ENCODE measurements at regions not wholly inside any gene's neighbourhood (a gene's known extent, or its start where the extent isn't known, plus 50 kb on each side); places are given as distances from the start of the nearest gene placed in this dataset.
"Not testable (repeated sequence)": the region's sequence is repeated elsewhere in the genome, so short reads cannot be mapped to it uniquely, and the experiment has no call there.

- DNase-seq (ENCODE audit: insufficient read length, low spot score) (no peak), FAIRE-seq (no peak)
Measured at GRCh38 chrX:39484159-39485068, 613.3 kb downstream of the BCOR start.

- FAIRE-seq (no peak), DNase-seq (ENCODE audit: insufficient read length, low spot score) (no peak)
Measured at GRCh38 chrX:39487166-39487968, 610.4 kb downstream of the BCOR start.

- DNase-seq (ENCODE audit: insufficient read length, low spot score) (no peak), FAIRE-seq (no peak)
Measured at GRCh38 chrX:39487969-39488330, 609.8 kb downstream of the BCOR start.

GRCh38 chrX:39491548-39492297 lies 606.0 kb downstream of the BCOR start:
- FAIRE-seq (peak; percentile 97), DNase-seq (ENCODE audit: insufficient read length, low spot score) (peak; percentile 33)

- FAIRE-seq: no peak
Measured at GRCh38 chrX:39492497-39493162, 605.1 kb downstream of the BCOR start.

GRCh38 chrX:39493168-39493567 lies 604.6 kb downstream of the BCOR start:
- FAIRE-seq (no peak), DNase-seq (ENCODE audit: insufficient read length, low spot score) (no peak)

More at GRCh38 chrX:39492497-39493162, 605.1 kb downstream of the BCOR start:
- no peak for DNase-seq (ENCODE audit: insufficient read length, low spot score)

- DNase-seq (ENCODE audit: insufficient read length, low spot score); FAIRE-seq: not testable (repeated sequence)
Measured at GRCh38 chrX:39497117-39497516, 600.6 kb downstream of the BCOR start.

GRCh38 chrX:39497702-39498265 lies 600.0 kb downstream of the BCOR start:
- DNase-seq (ENCODE audit: insufficient read length, low spot score) (no peak), FAIRE-seq (no peak)

GRCh38 chrX:39499996-39500395 lies 597.8 kb downstream of the BCOR start:
- DNase-seq (ENCODE audit: insufficient read length, low spot score) (no peak), FAIRE-seq (peak; percentile 64)

- DNase-seq (ENCODE audit: insufficient read length, low spot score): no peak
- no peak for FAIRE-seq
Measured at GRCh38 chrX:39501822-39502221, 595.9 kb downstream of the BCOR start.

- FAIRE-seq: peak; percentile 31
- DNase-seq (ENCODE audit: insufficient read length, low spot score): no peak
Measured at GRCh38 chrX:39502486-39502885, 595.3 kb downstream of the BCOR start.

- FAIRE-seq (no peak), DNase-seq (ENCODE audit: insufficient read length, low spot score) (no peak)
Measured at GRCh38 chrX:39504227-39504626, 593.5 kb downstream of the BCOR start.

- no peak for FAIRE-seq
Measured at GRCh38 chrX:39504850-39505259, 592.9 kb downstream of the BCOR start.

GRCh38 chrX:39506131-39506530 lies 591.6 kb downstream of the BCOR start:
- FAIRE-seq (no peak), DNase-seq (ENCODE audit: insufficient read length, low spot score) (no peak)

More at GRCh38 chrX:39504850-39505259, 592.9 kb downstream of the BCOR start:
- no peak for DNase-seq (ENCODE audit: insufficient read length, low spot score)

GRCh38 chrX:39507034-39507433 lies 590.7 kb downstream of the BCOR start:
- DNase-seq (ENCODE audit: insufficient read length, low spot score): no peak
- FAIRE-seq: no peak

GRCh38 chrX:39507617-39508299 lies 590.0 kb downstream of the BCOR start:
- DNase-seq (ENCODE audit: insufficient read length, low spot score) (no peak), FAIRE-seq (peak; percentile 11)

GRCh38 chrX:39508300-39508692 lies 589.5 kb downstream of the BCOR start:
- DNase-seq (ENCODE audit: insufficient read length, low spot score): no peak
- no peak for FAIRE-seq

- no peak for FAIRE-seq
Measured at GRCh38 chrX:39509157-39509556, 588.6 kb downstream of the BCOR start.

GRCh38 chrX:39513836-39514235 lies 583.9 kb downstream of the BCOR start:
- FAIRE-seq: no peak
- DNase-seq (ENCODE audit: insufficient read length, low spot score): no peak

More at GRCh38 chrX:39509157-39509556, 588.6 kb downstream of the BCOR start:
- no peak for DNase-seq (ENCODE audit: insufficient read length, low spot score)

Data from GM19239 (cell line).